Adrenal gland (tissue), 5 donors: ENCODE measurements at regions not wholly inside any gene's neighbourhood (a gene's known extent, or its start where the extent isn't known, plus 50 kb on each side); places are given as distances from the start of the nearest gene placed in this dataset.

ENCODE experiments used
- CTCF ChIP-seq, 6 experiments: fragments of 450-650 bp in 4 of 6; fragments of 200-600 bp in 2 of 6; sonication (generic) in 1 of 6; IDR thresholded peaks; 1 replicate in 5 of 6; 2 replicates in 1 of 6; pipeline versions ENCODE4 v1.5.1 to v1.8.0; 2016 to 2021; ENCODE audit warnings: antibody characterized with exemption in 6 of 6, mild to moderate bottlenecking in 2 of 6, moderate library complexity in 1 of 6
- POLR2A ChIP-seq, 2 donors: fragments of 450-650 bp; IDR thresholded peaks; one replicate each; pipeline ENCODE4 v1.6.1; 2017; ENCODE audit warnings: antibody characterized with exemption in 2 of 2, mild to moderate bottlenecking in 2 of 2, moderate library complexity in 1 of 2
- donor health status: DM: no; HTN: no; CAD: no.

- no peak for TF ChIP-seq CTCF (IDR thresholded peaks at IDR 0.05)
- no peak for TF ChIP-seq POLR2A (IDR thresholded peaks at IDR 0.05)
Observed at GRCh38 chr18:29496152-29496680, 1319.3 kb upstream of the CDH2 start.
